H7 (cell line): ENCODE measurements at regions not wholly inside any gene's neighbourhood (a gene's known extent, or its start where the extent isn't known, plus 50 kb on each side); places are given as distances from the start of the nearest gene placed in this dataset.
A peak's percentile ranks its signal among the peaks of the same experiment; 100 is the strongest.

Source experiments
- DNase-seq: peaks from one replicate; pipeline ENCODE4 v3.0.0; 2012
- H3K27me3 ChIP-seq: 2 replicates; pipeline ENCODE4 v1.6.0; 2011; ENCODE audit warnings: mild to moderate bottlenecking, low read length; ENCODE audit not compliant: control insufficient read depth, insufficient read depth
- H3K36me3 ChIP-seq: replicated peaks from 2 replicates; pipeline ENCODE4 v1.5.1; 2011; ENCODE audit warnings: low read length; ENCODE audit not compliant: control insufficient read depth, insufficient read depth
- H3K4me3 ChIP-seq: 2 replicates; pipeline ENCODE4 v1.5.1; 2011; ENCODE audit warnings: low read depth, mild to moderate bottlenecking, control low read depth, low read length, moderate library complexity; ENCODE audit not compliant: insufficient read depth

- DNase-seq, result no peak
- H3K27me3 ChIP-seq, result peaks cover under 1% of the 10 kb centered on the region; the same call in 1 of the 2 replicates
- no peaks in the 10 kb centered on the region for H3K36me3 ChIP-seq
- no peak overlapping the region for H3K4me3 ChIP-seq
These were observed 594.8 kb upstream of the GOT2 start for GRCh38 chr16:59328961-59329360.

GRCh38 chr16:59327894-59328293 lies 593.8 kb upstream of the GOT2 start:
- Histone ChIP-seq H3K36me3 (no peaks in the 10 kb centered on the region), H3K4me3 (no peak overlapping the region)

GRCh38 chr16:59326955-59327354 lies 592.8 kb upstream of the GOT2 start:
- DNase-seq, result no peak
- no peaks in the 10 kb centered on the region for H3K36me3 ChIP-seq
- H3K4me3 ChIP-seq, result no peak overlapping the region
- no peaks in the 10 kb centered on the region for H3K27me3 ChIP-seq

More at GRCh38 chr16:59327894-59328293, 593.8 kb upstream of the GOT2 start:
- H3K27me3 ChIP-seq, result no peaks in the 10 kb centered on the region
- no peak for DNase-seq

GRCh38 chr16:59324462-59324861 lies 590.3 kb upstream of the GOT2 start:
- no peak for DNase-seq
- no peaks in the 10 kb centered on the region for H3K36me3 ChIP-seq
- H3K4me3 ChIP-seq, result no peak overlapping the region
- no peaks in the 10 kb centered on the region for H3K27me3 ChIP-seq

GRCh38 chr16:59320657-59321056 lies 586.5 kb upstream of the GOT2 start:
- Histone ChIP-seq H3K27me3 (no peaks in the 10 kb centered on the region), H3K4me3 (no peak overlapping the region), H3K36me3 (no peaks in the 10 kb centered on the region)
- DNase-seq, result peak; percentile 36

- Histone ChIP-seq H3K27me3 (no peaks in the 10 kb centered on the region), H3K4me3 (no peak overlapping the region), H3K36me3 (no peaks in the 10 kb centered on the region)
- DNase-seq, result no peak
These were observed 585.8 kb upstream of the GOT2 start for GRCh38 chr16:59319871-59320270.

GRCh38 chr16:59305850-59306249 lies 571.7 kb upstream of the GOT2 start:
- H3K36me3 ChIP-seq, result no peaks in the 10 kb centered on the region
- H3K27me3 ChIP-seq, result no peaks in the 10 kb centered on the region; the same call in 1 of the 2 replicates
- H3K4me3 ChIP-seq, result no peak overlapping the region
- no peak for DNase-seq

- no peak overlapping the region for H3K4me3 ChIP-seq
- DNase-seq, result no peak
These were observed 562.8 kb upstream of the GOT2 start for GRCh38 chr16:59296888-59297287.

GRCh38 chr16:59295993-59296736 lies 562.0 kb upstream of the GOT2 start:
- H3K4me3 ChIP-seq, result no peak overlapping the region
- DNase-seq, result peak; percentile 7
- H3K36me3 ChIP-seq, result no peaks in the 10 kb centered on the region
- H3K27me3 ChIP-seq, result no peaks in the 10 kb centered on the region

More at GRCh38 chr16:59296888-59297287, 562.8 kb upstream of the GOT2 start:
- H3K36me3 ChIP-seq, result no peaks in the 10 kb centered on the region
- no peaks in the 10 kb centered on the region for H3K27me3 ChIP-seq

- no peaks in the 10 kb centered on the region for H3K36me3 ChIP-seq
- H3K27me3 ChIP-seq, result no peaks in the 10 kb centered on the region
- no peak overlapping the region for H3K4me3 ChIP-seq
- no peak for DNase-seq
These were observed 561.4 kb upstream of the GOT2 start for GRCh38 chr16:59295474-59295873.

- Histone ChIP-seq H3K36me3 (no peaks in the 10 kb centered on the region), H3K27me3 (no peaks in the 10 kb centered on the region), H3K4me3 (no peak overlapping the region)
- no peak for DNase-seq
These were observed 556.6 kb upstream of the GOT2 start for GRCh38 chr16:59290718-59291117.

- H3K4me3 ChIP-seq, result no peak overlapping the region
- H3K27me3 ChIP-seq, result no peaks in the 10 kb centered on the region
- no peak for DNase-seq
- no peaks in the 10 kb centered on the region for H3K36me3 ChIP-seq
These were observed 555.0 kb upstream of the GOT2 start for GRCh38 chr16:59289151-59289550.

- H3K4me3 ChIP-seq, result no peak overlapping the region
- H3K27me3 ChIP-seq, result no peaks in the 10 kb centered on the region
- no peaks in the 10 kb centered on the region for H3K36me3 ChIP-seq
- DNase-seq, result no peak
These were observed 540.0 kb upstream of the GOT2 start for GRCh38 chr16:59274141-59274540.

GRCh38 chr16:59263955-59264354 lies 529.8 kb upstream of the GOT2 start:
- H3K36me3 ChIP-seq, result no peaks in the 10 kb centered on the region
- no peaks in the 10 kb centered on the region for H3K27me3 ChIP-seq
- H3K4me3 ChIP-seq, result no peak overlapping the region
- no peak for DNase-seq

- DNase-seq, result no peak
- H3K4me3 ChIP-seq, result no peak overlapping the region
- no peaks in the 10 kb centered on the region for H3K27me3 ChIP-seq
- no peaks in the 10 kb centered on the region for H3K36me3 ChIP-seq
These were observed 526.8 kb upstream of the GOT2 start for GRCh38 chr16:59260892-59261291.

GRCh38 chr16:59259950-59260319 lies 525.8 kb upstream of the GOT2 start:
- DNase-seq, result no peak
- no peak overlapping the region for H3K4me3 ChIP-seq
- no peaks in the 10 kb centered on the region for H3K36me3 ChIP-seq
- H3K27me3 ChIP-seq, result no peaks in the 10 kb centered on the region
